Thoracic aorta (tissue), 2 donors: ENCODE measurements at regions not wholly inside any gene's neighbourhood (a gene's known extent, or its start where the extent isn't known, plus 50 kb on each side); places are given as distances from the start of the nearest gene placed in this dataset.

Source experiments
- ATAC-seq: fragments of 150-250 bp; one replicate; pipeline ENCODE4 v1.8.0; 2017; ENCODE audit warnings: low read depth; ENCODE audit not compliant: insufficient number of reproducible peaks, low FRiP score
- DNase-seq: peaks from one replicate; pipeline ENCODE4 v3.0.0-alpha.2; 2020; ENCODE audit warnings: low spot score
- H3K27ac ChIP-seq, 2 donors: fragments of 200-600 bp; sonication (generic); 1 replicate in 1 of 2; 2 replicates in 1 of 2; pipeline ENCODE4 v1.5.1; 2016; ENCODE audit warnings: mild to moderate bottlenecking in 2 of 2, moderate library complexity in 2 of 2
- H3K27me3 ChIP-seq: fragments of 200-600 bp; sonication (generic); replicated peaks from 2 replicates; pipeline ENCODE4 v1.6.0; 2016; ENCODE audit warnings: mild to moderate bottlenecking; ENCODE audit not compliant: insufficient read depth
- H3K36me3 ChIP-seq: fragments of 200-600 bp; sonication (generic); one replicate; pipeline ENCODE4 v1.5.1; 2016
- H3K4me1 ChIP-seq, 2 donors: fragments of 200-600 bp; sonication (generic); 1 replicate in 1 of 2; 2 replicates in 1 of 2; pipeline versions ENCODE4 v1.5.1 to v1.6.0; 2016; ENCODE audit warnings: low read depth in 2 of 2, mild to moderate bottlenecking in 1 of 2; ENCODE audit not compliant: control insufficient read depth in 1 of 2
- H3K4me3 ChIP-seq: fragments of 200-600 bp; sonication (generic); 2 replicates; pipeline ENCODE4 v1.5.1; 2016; ENCODE audit warnings: mild to moderate bottlenecking
- H3K9me3 ChIP-seq: fragments of 200-600 bp; sonication (generic); 2 replicates; pipeline ENCODE4 v1.5.1; 2016
- TF ChIP-seq, protein P1 (sequence below): fragments of 200-600 bp; sonication (generic); IDR thresholded peaks from one replicate; pipeline ENCODE4 v1.5.1; 2019; ENCODE audit warnings: antibody characterized with exemption

GRCh38 chr2:23289671-23290070 is 95.3 kb upstream of the KLHL29 start:
- ATAC-seq (no peak), DNase-seq (no peak)
- H3K27me3 ChIP-seq: no peaks in the 10 kb centered on the region
- TF ChIP-seq, protein P1, sequence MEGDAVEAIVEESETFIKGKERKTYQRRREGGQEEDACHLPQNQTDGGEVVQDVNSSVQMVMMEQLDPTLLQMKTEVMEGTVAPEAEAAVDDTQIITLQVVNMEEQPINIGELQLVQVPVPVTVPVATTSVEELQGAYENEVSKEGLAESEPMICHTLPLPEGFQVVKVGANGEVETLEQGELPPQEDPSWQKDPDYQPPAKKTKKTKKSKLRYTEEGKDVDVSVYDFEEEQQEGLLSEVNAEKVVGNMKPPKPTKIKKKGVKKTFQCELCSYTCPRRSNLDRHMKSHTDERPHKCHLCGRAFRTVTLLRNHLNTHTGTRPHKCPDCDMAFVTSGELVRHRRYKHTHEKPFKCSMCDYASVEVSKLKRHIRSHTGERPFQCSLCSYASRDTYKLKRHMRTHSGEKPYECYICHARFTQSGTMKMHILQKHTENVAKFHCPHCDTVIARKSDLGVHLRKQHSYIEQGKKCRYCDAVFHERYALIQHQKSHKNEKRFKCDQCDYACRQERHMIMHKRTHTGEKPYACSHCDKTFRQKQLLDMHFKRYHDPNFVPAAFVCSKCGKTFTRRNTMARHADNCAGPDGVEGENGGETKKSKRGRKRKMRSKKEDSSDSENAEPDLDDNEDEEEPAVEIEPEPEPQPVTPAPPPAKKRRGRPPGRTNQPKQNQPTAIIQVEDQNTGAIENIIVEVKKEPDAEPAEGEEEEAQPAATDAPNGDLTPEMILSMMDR: no peak
- no peak overlapping the region for H3K4me3 ChIP-seq
- no peak overlapping the region for H3K27ac ChIP-seq
- H3K4me1 ChIP-seq: peaks cover 11 to 19% of the 10 kb centered on the region in 2 donors
- H3K9me3 ChIP-seq: no peaks in the 10 kb centered on the region
- no peaks in the 10 kb centered on the region for H3K36me3 ChIP-seq

DNA sequence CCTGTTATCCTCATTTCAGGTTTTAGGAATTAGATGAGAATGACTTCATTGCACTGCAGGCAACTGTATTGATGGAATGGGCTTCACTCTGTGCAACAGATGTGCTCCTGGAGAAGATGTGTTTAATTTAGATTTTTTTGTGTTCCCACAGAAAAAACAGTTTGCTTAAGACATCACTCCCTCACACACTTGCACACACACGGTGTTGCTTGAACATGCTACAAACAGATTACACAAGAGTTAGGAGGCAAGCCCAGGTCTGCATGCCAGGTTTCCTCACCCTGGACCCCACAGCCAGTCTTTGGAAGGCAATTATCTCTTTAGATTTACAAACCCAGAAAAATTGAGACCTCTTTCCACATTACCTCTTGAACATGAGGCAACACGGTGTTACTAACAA is 93.7 kb upstream of the KLHL29 start:
- ATAC-seq (no peak), DNase-seq (no peak)
- Histone ChIP-seq H3K27ac (no peak overlapping the region), H3K4me3 (no peak overlapping the region), H3K4me1 (peaks cover 11 to 18% of the 10 kb centered on the region in 2 donors), H3K36me3 (no peaks in the 10 kb centered on the region), H3K9me3 (no peaks in the 10 kb centered on the region), H3K27me3 (no peaks in the 10 kb centered on the region)
- TF ChIP-seq, protein P1: no peak

GRCh38 chr2:23292024-23292423 is 93.0 kb upstream of the KLHL29 start:
- Histone ChIP-seq H3K9me3 (no peaks in the 10 kb centered on the region), H3K36me3 (no peaks in the 10 kb centered on the region), H3K27ac (no peak overlapping the region), H3K27me3 (no peaks in the 10 kb centered on the region), H3K4me1 (peaks cover 8 to 10% of the 10 kb centered on the region in 2 donors), H3K4me3 (no peak overlapping the region)
- no peak for DNase-seq
- TF ChIP-seq, protein P1: no peak
- no peak for ATAC-seq

DNA sequence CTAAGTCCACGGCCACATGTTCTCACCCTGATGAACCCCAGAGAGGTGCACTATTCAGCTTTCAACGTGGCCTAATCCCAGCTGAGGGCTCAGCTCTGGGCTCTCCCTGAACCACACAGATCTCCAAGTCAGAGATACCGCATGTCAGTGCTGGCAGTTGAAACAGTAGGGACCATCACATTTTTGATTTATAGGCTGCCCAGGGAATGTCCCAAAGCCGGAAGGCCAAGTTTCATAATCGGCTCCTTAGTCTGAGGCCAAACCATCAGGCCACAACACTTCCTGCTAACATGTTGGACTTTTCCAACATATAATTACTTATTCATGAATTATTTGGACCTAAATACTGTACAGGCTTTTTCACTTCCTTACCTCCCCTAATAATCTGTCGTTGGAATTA is 91.9 kb upstream of the KLHL29 start:
- no peaks in the 10 kb centered on the region for H3K9me3 ChIP-seq
- DNase-seq (no peak), ATAC-seq (no peak)
- no peak overlapping the region for H3K27ac ChIP-seq
- H3K36me3 ChIP-seq: no peaks in the 10 kb centered on the region
- TF ChIP-seq, protein P1: no peak
- H3K4me3 ChIP-seq: no peak overlapping the region
- H3K4me1 ChIP-seq: peaks cover 0 to 2% of the 10 kb centered on the region in 2 donors
- no peaks in the 10 kb centered on the region for H3K27me3 ChIP-seq

GRCh38 chr2:23293731-23294130 is 91.2 kb upstream of the KLHL29 start:
- Histone ChIP-seq H3K36me3 (no peaks in the 10 kb centered on the region), H3K27me3 (no peaks in the 10 kb centered on the region), H3K9me3 (no peaks in the 10 kb centered on the region), H3K4me1 (no peaks in the 10 kb centered on the region), H3K27ac (no peak overlapping the region), H3K4me3 (no peak overlapping the region)
- ATAC-seq (no peak), DNase-seq (no peak)
- TF ChIP-seq, protein P1: no peak
